GM21423 (cell line): ENCODE measurements at regions not wholly inside any gene's neighbourhood (a gene's known extent, or its start where the extent isn't known, plus 50 kb on each side); places are given as distances from the start of the nearest gene placed in this dataset.
"Not testable (repeated sequence)": the region's sequence is repeated elsewhere in the genome, so short reads cannot be mapped to it uniquely, and the experiment has no call there.

Experiments used
- ATAC-seq: cut with Tn5 transposase; IDR thresholded peaks from one replicate; pipeline ENCODE4 v1.9.1; 2021; ENCODE audit warnings: mild to moderate bottlenecking, moderate library complexity; ENCODE audit not compliant: unreplicated experiment

DNA sequence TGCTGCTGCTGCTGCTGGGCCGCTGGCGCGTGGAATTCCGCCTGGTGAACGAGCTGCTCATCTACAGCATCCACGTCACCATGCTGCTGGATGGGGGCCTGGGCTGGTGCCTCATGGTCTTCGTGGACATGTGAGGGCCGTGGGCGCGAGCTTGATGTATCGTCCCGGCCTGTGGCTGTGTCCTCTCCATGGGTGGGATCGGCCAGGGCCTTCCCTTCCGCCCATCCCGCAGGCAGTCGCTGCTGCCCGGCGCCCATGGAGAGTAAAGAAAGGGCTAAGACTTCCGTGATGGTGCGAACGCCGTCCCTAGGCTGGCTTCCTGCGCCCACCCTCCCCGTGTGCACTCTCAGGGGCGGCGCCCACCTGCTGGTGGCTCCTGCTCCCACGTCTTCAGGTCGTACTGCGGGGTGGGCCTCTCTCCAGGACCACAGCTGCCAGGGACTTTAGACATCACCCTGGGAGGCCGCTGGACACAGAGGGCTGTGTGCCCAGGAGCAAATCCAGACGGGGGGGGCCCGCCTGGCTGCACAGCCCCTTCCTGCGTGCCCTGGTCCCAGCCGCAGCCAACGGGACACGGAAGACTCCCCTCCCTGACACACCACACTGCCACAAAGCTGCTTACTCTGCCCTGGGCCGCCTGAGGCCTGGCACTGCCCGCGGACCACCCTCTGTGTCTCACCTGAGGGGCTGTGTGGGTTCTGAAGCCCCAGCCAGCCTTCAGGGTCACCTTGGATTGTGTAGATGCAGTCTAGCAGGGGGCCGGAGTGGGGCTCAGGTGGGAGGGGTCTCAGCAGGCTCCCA lies 167.5 kb downstream of the SEPTIN7 start:
- ATAC-seq = no peak

DNA sequence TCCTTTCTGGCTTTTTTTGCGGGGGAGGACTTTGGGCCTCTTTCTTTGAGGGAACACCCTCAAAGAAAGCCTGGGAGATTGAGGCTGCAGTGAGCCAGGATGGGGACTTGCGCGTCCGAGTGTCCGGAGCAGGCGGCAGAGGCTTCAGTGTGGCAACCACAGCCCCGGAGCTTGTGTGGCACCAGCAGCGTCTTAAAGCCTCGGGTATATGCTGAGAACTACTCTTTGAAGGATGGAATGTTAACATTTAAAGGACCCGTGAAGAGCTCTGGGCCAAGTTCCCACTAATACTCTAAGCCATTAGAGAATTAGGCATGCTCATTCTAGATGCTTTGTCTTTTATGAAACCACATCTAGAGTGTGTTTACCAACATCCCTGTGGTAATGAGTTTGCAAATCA lies 168.2 kb downstream of the SEPTIN7 start:
- no peak for ATAC-seq

DNA sequence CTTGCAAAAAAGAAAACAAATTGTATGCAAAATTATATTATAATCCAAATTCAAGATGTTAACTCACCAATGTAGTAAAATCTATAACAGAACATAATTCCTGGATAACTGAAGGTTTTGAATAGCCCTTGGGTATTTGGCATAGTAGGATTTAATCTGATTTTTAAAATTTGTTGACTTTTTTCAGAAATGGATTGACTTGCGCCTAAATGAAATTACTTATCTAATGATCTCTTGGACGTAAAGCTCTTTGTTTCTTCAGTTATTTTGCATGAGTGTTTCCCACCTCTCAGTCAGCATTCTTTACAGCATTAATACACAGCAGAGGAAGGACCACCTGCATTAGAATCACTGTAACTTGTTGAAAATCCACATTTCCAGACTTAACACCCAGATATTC lies 169.6 kb downstream of the SEPTIN7 start:
- ATAC-seq = no peak

DNA sequence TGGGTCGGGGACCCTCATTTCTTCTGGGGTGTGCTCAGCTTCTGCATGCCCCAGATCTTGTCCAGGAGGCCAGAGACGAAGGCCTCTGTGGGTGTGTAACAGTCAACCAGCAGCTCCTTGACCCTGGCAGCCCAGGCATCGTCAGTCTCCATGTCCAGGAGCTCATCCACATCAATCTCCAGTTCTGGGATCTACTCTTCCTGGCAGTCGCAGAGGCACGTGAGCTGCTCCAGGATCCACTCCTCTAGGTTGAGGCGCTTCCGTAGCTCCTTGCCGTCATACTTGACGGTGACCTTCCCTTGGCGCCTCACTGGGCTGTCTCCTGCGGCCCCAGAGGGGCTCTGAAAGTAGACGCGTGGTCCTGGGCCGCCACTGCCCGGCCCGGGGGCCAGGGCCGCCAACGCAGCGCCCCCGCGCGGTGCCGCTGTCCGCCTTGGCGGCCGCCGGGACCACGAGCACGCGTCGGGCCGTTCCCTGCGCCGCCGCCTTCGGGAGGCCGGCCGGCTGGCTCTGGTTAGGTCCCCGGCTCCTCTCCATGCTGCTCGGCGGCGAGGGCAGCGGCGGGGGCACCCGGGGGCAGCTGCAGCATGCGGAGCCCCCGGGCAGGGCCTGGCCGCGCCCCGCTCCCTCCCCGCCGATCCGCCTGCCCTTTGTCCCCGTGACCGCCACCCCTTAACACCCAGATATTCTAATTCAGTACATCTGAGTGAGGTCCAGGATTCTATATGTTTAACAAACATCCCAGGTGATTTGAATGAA lies 170.5 kb downstream of the SEPTIN7 start:
- ATAC-seq = no peak

DNA sequence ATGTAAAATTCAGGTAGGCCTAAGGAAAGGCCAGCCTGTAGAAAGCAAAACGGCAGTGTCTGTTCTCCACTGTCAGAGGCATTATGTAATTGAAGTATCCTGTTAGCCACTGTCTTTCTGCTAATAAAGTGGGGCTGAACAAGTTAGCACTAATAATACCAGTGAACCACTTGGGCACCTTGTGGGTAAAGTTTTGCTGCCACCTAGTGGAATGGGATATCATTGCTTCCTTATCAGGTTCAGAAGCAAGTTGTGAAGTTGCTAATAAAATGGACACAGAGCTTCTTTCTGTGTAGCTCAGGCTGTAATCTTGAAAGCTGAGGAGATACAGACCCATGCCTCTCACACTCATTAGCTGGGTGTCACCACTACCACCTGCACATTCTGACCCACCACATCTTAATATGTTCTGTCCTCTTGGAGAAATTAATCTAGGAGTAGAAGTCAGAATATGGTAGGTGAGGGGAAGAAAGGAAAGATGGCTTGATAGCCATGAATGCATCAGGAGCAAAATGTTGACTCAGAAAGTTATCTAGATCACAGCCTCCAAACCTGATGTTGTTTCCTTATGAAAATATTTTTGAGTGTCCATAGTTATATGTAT lies 175.1 kb downstream of the SEPTIN7 start:
- no peak for ATAC-seq

DNA sequence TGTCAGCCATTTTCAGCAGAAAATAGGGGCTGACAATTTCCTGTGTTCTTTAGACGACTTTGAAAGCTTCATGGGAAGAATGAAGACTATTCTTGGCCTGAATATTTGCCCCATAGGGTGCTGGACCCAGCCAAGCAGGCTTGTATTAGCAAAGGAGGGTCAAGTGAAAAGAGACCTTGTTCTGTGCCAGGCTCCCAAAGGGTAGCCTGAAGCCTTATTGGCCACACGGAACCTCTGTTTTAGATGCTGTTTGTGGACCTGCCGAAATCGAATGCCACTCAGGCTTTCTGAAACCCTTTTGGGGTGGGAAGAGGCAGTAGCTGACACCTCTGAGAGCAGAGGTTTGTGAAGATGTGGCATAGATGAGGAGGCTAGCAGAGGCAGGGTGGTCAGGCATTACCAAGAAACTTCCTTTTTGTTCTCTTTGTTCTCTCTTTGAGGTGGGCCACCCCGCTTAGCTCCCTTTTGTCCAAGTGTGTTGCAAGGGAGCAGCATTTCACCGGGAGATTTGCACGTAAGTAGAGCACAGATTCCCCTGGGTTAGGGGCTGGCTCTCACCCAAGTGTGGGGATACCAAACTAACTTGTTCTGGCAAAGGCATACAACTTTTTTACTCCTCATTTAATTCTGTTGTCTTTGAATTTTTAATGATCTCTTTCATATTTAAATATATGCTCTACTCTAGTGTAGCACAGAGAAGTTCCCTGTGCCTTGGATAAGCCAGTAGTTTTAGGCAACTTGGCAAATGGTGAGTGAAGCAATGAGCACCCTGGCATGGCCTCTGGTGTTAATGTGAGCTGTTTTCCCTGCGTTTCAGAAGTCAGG lies 174.0 kb upstream of the EEPD1 start:
- not testable (repeated sequence) for ATAC-seq

DNA sequence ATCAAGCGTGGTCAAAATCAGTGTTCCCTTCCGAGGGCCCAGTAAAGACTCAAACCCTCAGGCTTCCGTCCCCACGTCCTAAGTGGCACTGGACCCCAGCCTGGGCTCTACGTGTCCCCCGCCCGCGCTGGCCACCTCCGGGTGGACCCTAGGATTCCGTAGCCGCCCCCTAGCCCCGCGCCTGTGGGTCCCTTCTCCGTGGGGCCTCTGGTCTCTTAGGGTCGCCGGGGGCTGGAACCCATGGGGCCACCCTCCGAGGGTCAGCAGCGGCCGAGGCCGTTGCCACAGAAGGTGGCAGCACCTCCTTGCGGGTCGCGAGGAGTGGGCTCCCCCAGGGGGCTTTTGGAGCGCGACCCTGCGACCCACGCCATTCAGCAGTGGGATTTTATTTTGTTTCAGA lies 170.5 kb upstream of the EEPD1 start:
- ATAC-seq = no peak

DNA sequence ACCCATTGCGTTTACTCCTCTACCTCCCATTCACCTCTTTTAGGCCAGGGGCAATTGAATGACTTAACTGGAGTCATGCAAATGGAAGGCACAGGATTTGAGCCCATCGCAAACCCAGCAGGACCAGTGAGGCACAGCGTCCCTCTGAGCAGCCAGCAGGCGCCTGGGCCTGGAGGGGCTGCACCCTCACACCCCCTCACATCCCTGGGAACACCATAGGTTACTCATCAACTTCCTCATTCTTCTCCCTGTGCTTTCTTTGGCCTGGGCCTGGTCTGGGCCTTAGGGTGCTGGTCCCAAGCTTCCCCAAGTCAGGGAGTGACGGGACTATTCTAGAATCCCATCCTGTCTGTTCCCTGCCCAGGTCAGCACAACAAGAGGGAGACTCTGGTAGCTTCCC lies 169.4 kb upstream of the EEPD1 start:
- no peak for ATAC-seq

DNA sequence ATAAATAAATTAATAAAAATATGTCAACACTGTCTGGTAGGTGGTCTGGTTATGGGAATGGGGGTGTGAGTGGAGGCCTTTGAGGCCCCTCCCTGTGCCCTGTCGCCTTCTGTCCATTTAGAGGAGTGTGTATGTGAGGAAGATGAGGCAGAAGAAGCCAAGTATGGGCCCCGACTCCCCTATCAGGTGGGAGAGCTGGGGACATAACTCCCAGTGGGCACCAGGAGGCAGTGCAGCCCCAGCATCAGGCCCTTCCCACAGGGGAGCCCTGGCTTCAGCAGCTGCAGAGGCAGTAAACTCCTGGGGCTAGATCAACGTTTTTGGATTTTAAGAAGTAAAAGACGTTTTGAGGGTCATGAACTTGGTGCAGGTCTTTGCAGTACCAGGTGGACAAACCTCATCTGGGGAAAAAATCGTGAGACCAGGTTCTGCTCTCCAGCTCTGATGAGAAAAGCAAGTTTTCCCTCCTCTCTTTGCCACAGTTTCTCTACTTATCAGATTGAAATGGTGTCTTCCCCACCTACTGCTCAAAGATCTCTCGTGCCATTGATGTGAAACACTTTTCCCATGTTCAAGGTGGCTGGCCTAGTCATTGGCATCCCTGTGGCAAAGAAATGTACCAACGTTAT lies 167.8 kb upstream of the EEPD1 start:
- peak; percentile 88 for ATAC-seq

DNA sequence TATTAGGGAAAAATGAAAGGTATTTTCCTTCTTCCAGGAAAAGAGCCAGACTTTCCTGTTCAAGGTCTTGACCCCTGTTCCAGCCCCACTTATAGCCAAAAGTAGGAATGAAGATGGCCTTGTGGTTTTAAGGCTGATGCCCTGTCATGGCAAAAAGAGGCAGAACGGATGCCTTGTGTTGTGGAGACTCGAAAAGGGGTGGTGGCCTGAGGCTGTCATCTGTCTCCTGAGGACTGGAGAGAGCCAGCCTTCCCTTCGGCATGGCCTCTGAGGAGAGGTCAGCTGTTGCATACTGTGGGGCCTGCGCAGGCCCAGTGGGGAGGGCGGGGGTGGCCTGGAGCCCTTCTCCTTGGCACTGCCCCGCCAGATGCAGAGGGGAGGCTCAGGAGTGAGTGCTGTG lies 166.0 kb upstream of the EEPD1 start:
- no peak for ATAC-seq

DNA sequence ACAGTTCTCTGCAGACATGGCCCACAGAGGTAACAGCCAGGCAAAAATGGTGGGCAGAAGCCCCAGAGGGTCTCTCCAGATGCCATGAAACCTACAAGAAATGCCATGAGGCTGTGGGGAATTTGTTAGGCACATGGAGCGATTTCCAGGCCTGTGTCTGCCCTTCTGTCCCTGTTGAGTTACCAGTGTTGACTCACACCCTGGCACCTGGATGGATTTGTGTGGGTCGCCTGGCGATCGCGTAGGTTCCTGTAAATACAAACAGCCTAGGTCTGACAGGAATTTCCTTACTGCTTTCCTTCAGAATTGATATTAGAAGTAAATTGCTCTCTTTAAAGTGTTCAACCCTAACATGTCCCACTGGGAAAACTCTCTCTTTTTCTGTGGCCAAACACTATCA lies 164.9 kb upstream of the EEPD1 start:
- ATAC-seq = no peak

DNA sequence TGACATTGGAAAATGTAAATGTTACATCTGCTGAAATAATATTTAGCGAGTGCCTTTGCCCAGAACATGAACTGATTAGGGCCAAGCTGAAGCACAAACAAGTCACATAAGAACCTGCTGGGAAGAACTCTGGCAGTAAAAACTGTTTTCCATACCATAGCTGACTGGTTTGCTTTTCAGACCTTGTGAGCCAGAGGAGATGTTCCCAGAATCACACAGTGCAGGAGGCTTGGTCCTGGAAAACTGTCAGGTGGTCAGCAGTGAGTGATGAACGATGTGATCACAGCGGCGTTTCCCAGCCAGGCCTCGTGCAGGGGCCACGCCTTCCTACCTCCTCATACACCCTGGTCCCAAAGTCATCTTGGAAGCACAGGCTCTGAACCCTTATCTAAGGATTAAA lies 164.2 kb upstream of the EEPD1 start:
- no peak for ATAC-seq

DNA sequence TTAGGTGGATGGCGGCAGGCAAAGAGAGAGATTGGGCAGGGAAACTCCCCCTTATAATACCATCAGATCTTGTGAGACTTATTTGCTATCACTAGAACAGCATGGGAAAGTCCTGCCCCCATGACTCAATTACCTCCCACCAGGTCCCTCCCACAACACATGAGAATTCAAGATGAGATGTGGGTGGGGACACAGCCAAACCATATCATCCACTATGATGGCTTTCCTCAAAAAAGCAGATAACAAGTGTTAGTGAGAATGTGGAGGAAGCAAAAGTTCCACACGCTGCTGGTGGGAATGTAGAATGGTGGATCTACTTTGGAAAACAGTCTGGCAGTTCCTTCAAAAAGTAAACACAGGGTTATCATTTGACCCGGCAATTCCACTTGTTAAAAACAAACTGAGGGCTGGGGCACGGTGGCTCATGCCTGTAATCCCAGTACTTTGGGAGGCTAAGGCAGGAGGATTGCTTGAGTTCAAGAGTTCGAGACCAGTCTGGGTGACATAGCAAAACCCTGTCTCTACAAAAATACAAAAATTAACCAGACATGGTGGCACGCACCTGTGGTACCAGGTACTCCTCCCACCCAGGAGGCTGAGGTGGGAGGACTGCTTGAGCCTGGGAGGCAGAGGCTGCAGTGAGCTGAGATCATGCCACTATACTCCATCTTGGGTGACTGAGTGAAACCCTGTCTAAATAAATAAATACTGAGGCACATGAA lies 161.4 kb upstream of the EEPD1 start:
- ATAC-seq = no peak

DNA sequence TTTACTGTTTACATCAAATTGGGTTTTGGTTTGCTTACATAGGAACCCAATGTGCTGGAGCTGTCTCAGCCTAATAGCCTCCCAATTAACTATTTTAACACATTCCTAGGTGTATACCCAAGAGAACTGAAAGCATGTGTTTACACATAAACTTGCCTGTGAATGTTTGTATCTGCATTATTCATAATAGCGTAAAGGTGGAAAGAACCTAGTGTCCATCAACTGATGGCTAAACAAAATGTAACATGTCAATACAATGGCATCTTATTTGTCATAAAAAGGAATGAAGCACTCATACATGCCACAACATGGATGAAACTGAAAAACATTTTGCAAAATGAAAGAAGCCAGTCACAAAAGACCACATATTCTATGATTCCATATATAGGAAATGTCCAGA lies 160.6 kb upstream of the EEPD1 start:
- ATAC-seq = no peak

DNA sequence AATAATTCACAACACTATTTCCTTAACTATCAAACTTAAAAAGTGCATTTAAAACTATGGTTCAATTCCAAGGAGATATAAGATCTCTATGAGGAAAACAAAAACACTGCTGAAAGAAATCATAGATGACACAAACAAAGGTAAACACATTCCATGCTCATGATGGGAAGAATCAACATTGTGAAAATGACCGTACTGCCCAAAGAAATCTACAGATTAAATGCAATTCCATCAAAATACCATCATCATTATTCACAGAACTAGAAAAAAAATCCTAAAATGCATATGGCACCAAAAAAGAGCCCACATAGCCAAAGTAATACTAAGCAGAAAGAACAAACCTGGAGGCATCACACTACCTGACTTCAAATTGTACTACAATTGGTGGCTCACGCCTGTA lies 159.9 kb upstream of the EEPD1 start:
- no peak for ATAC-seq

DNA sequence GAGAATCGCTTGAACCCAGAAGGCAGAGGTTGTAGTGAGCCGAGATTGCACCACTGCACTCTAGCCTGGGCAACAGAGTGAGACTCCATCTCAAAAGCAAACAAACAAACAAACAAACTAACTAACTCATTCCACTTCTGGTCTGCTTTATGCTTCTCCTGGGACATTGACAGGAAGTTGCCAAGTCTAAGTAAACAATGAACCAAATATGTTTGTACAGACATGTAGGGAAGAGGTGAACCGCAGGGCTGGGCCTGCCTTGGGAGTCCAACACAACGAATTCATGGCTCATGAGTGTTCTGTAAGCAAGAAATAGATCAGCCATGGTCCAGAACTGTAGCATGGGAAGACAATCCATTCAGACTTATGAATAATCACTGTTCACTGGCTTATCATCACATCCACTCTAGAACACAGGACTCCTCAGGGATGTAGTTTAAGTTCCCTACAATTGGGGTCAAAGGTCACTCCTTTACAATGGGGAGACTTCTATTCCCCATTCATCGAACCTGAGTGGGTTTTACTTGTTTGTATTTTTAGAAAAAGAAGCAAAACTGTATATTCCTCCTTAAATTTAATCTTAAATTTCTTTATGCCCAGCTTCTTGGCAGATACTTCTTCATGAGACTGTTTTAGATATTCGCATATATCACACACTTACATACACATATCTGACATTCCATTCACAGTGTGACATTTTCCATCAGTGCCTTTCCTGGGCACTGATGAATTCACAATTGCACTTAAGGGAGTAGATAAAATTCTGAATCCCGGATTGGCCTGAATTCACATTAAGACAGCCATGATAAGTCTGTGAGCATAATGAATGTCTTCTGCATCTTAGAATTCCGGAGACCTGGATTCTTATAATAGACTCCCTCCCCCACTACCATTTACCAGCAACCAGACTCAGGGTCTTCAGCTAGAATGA lies 159.1 kb upstream of the EEPD1 start:
- ATAC-seq = no peak

DNA sequence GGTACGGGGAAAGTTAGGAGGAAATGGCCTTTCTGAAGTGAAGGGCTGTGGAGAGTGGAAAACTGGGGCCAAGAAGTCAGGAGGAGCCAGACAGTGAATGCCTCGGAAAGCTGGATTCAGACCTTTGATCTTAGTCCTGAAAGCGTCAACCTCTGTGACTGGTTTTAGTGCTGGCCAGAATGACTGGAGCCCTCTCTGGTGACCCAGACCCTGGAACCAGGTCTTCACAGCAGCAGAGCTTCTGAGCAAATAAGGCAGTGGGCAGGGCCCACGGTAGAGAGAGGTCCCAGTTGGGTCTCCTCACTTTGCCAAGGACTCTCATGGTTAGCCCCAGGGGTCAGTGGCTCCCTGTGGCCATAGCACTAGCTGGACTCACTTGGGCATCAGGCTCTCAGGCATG lies 157.7 kb upstream of the EEPD1 start:
- ATAC-seq = no peak

DNA sequence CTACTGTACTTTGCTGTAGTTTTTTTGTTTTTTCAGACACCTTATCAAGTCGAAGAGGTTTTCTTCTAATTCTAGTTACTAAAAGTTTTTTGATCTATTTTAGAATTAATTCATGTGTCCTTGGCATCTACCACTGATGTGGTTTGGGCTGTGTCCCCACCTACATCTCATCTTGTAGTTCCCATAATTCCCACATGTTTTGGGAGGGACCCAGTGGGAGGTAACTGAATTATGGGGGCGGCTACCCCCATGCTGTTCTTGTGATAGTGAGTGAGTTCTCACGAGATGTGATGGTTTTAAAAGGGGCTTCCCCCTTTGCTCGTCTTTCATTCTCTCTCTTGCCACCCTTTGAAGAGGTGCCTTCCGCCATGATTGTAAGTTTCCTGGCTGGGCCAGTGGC lies 154.6 kb upstream of the EEPD1 start:
- ATAC-seq = no peak

DNA sequence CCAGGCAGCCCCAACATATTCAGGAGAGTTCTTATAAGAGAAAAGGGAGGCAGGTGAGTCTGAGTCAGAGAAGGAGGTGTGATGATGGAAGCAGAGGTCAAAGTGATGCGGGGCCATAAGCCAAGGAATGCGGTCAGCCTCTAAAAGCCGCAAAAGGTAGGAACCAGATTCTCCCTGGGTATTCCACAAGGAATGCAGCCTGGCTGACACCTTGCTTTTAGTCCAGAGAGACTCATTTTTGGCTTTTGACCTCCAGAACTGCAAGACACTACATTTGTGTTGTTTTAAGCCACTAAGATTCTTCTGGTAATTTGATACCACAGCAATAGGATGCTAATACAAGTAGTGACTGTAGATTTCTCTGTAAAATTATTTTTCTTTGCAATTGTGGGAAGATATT lies 151.5 kb upstream of the EEPD1 start:
- ATAC-seq = no peak
